ENCODE measurements at regions not wholly inside any gene's neighbourhood (a gene's known extent, or its start where the extent isn't known, plus 50 kb on each side); places are given as distances from the start of the nearest gene placed in this dataset.

DNA sequence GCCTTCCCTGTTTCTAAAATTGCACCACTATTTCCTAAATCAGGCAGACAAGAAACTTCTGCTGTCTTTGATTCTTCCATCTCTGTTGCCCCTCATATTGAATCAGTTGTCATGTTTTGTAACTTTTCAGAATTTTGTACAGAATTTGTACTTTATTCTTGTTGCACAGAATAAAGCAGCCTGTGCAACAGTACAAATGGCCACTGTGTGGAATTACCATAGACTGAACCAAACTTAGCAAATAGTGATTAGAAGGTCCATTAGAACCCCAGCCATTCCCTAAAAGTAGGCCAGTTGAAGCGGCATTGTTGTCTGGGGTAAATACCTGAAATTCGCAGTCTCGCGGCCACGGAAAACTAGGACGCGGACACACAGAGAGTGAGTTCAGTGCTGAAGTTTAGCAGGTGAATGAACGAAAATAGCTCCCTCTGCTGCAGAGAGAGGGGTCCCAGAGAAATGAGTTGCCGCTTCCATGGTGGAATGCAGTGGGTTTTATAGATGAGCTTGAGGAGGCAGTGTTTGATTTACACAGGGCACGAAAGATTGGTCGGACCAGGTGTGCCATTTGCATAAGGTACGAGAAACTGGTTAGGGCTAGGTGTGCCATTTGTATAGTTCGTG is 71.8 kb downstream of the C4orf33 start:
- DNase-seq: no peak

DNA sequence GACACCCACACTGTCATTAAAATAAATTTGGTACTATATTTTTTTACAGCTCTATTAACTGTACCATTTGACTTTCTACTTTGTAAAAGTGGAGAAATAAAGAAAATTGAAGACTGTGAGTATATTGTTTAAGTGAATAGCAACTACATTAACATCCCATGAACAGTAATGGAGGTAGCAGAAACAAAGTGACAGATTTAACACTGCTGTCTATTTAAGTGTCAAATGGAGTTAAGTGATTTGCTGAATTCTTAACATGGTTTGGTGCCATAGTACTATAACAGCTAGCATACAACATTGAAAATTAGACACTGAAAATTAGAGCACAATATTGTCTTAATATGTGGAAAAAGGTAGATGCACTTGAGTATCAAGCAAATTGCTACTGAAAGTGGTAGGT is 76.2 kb downstream of the C4orf33 start:
- DNase-seq: no peak

- no peak for DNase-seq
Observed at GRCh38 chr4:129176864-129177263, 80.9 kb downstream of the C4orf33 start.

DNA sequence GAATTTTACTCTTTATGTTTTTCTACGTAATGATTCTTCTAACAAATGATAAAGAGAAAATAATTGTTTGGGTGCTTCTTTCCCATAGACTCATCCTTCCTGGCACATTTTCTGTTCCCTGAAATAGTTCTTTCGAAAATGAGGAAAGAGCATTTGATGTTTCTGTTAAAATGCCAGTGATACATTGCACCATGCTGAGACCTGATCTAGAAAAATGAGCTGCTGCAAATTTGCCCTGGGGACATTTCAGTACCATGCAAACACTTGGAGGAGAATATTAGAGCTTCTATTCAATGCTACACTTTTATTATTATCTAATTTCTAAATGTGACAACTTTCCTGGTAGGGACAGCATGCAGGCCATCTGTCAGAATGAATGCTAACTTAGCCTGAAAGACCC is 83.3 kb downstream of the C4orf33 start:
- no peak for DNase-seq

- DNase-seq: no peak
Observed at GRCh38 chr4:129189630-129190029, 93.7 kb downstream of the C4orf33 start.

DNA sequence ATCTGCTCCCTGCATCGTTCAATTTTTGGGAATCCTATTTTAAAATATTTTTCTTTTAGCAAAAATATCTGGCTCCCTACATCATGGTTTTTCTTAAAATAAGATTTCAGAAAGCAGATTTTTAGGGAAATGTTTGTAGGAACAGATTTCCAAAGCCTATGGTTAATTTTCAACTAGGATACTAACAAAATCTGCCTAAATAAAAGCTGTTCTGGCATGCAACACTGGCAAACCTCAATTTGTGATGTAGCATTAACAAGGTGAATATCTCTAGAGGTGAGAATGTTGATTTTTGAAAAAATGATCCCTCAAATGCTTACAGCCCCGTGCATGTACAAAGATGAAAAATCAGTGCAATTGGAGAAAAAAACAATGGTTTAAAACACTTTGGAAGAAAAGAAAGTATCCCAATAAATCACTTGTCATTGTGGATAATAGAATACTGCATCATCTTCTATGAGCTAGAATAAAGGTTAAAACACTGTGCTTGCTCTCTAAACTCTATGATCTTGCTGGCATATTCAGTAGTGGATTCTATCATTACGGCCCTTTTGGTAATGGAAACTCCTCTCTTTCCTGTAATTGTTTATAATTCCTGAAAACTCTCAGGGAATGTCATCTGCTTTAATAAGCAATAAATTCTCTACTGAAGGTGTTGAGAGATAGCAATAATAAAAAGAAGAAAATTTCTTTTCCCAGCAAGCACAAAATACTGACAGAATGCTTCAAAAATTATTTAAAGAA is 97.6 kb downstream of the C4orf33 start:
- no peak for DNase-seq

DNA sequence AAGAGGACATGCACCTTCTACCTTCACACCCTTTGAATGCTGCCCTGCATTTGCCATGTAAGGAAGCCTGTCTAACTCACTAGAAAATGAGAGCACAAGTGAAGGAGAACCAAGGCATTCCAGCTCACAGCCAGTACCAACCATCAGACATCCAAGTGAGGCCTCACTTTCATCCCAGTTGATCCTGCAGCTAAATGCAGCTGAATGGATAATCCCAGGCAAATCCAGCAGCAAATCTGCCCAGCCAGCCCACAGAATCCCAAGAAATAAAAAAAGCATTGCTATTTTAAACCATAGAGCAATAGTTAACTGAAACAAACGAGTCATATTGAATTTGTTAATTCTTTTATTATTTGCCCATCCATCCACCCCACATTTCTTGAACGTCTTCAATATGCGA is 112.5 kb downstream of the C4orf33 start:
- no peak for DNase-seq

GRCh38 chr4:129213692-129214091 is 117.7 kb downstream of the C4orf33 start:
- DNase-seq: no peak

DNA sequence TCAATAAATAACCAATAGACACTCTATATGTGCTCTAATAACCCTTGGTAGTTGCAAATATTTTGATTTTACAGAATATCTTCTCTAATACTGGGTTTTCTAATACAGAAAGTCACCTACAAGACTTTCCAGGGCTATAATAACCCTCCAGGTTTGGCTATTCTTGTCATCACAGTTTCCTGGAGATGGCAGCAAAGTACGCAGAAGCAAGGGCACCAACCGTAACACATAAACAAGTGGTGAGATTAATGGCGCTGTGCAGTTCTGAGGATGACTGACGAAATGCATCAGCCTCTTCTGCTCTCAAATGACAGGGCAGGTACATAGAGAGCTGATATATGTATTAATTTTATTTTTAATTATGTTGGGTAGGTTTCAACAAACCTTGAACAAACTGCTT is 122.4 kb downstream of the C4orf33 start:
- DNase-seq: no peak

GRCh38 chr4:129218897-129219296 is 122.9 kb downstream of the C4orf33 start:
- no peak for DNase-seq

DNA sequence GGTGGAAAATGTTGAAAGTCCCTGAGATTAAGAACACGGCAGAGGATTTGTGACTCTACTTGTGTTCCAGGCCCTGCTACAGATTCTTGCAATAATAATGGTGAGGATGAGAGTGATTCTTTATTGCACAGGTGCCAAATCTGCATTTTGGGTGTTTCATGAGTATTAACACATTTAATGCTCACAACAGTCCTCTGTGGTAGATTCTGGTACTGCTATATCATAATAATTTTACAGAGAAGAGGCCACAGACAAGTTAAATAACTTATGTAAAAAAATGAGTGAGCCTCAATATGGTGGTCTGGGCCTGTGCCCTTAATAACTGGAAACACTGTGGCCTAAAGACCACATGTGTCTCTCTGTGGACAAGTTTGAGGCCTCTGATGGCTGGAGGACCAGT is 124.3 kb downstream of the C4orf33 start:
- no peak for DNase-seq

GRCh38 chr4:129223945-129224344 is 128.0 kb downstream of the C4orf33 start:
- DNase-seq: no peak

GRCh38 chr4:129230846-129231245 is 134.9 kb downstream of the C4orf33 start:
- no peak for DNase-seq

- DNase-seq: no peak
Observed at GRCh38 chr4:129231945-129232588, 136.1 kb downstream of the C4orf33 start.

DNA sequence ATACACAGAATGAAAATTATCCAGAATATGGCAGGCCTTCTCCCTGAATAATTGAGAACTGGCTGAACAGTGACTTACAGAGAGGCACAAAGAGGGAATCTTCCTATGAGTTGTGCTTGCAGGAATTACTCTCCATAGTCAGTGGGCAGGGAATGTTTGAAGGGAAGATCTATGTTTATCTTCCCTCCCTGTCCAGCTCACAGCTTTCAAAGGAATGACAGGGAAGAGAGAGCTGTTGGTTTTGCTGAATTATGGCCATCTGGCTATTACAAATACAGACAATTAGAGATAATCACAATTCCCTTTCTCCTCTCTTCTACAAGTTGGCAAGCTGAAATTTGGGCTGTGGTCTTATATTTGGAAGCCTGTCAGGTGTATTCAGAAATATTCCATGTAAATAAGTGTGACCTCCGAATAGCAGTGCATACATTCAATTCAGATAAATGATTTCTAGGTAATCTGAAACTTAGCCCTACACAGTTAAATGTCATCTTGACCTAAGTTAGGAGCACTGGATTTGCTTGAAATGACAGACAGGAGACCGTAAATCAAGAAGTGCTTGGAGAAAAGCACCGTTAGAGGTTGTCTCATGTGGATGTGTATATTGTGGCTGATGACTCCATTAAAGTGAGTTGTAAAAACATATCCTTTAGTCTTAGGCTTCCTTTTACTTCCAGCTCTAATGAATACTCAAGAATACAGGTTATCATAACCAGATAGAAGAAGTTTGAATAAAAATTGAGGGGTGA is 136.8 kb downstream of the C4orf33 start:
- DNase-seq: no peak

DNA sequence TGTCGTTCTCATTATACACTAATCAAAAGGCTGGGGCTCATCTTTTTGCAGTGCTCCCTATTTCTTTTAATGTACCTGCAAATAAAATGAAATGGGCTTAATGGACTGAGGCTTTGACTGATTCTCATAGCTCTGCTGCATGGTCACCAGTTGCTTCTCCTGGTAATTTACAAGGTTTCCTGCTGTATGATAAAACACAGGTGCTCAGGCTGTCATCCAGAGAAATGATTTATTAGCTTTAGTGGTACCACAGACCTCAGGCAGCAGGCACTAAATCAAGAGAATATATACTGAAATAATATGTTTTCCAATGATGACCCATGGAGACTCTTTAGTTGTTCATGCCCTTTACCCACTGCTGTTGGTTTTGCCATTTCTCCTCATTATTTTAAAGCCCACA is 137.7 kb downstream of the C4orf33 start:
- DNase-seq: no peak

GRCh38 chr4:129236351-129236750 is 140.4 kb downstream of the C4orf33 start:
- no peak for DNase-seq

DNA sequence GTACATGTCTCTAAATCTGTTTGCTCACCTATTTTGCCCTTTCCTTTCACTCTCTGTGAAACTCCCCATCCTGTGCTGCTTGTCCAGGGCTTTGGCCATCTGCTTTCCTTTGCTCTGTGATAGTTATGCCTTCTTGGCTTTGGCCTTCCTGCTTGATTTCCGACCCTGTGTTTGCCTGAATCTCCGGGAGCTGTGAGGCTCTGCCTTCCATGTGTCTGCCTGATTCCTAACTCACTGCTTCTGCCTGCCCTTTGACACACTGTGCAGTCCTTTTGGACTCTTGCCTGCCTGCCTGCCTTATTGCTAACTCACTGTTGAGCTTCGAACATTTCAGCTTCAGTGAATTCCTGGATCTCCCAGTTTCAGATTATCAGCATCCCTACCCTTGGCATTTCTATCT is 143.1 kb downstream of the C4orf33 start:
- DNase-seq: no peak

- no peak for DNase-seq
Observed at GRCh38 chr4:129240816-129241215, 144.9 kb downstream of the C4orf33 start.

DNA sequence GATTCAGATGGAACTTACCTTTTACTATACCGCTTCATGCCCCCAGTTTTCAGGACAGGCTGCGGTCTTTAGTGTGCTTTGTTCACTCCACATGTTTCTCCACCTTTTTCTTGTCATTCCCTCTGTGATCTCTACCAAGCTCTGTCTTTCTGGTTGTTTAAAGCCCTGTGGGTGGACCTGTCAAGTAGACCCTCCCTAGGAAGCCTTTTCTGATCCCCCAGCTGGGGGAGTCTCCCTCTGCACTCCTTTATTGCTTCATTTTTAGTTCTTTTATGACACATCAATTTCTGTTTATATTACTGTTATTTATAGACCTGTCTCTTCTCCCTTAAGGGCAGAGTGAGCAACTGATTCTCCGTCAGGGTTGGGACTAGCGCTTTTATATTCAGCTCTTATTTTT is 150.2 kb downstream of the C4orf33 start:
- DNase-seq: no peak

- no peak for DNase-seq
Observed at GRCh38 chr4:129246910-129247461, 151.0 kb downstream of the C4orf33 start.

- DNase-seq: no peak
Observed at GRCh38 chr4:129248621-129249020, 152.7 kb downstream of the C4orf33 start.

- no peak for DNase-seq
Observed at GRCh38 chr4:129254126-129254525, 158.2 kb downstream of the C4orf33 start.

All from GF-D8 (cell line).